LNCAP (cell line): ENCODE measurements at regions not wholly inside any gene's neighbourhood (a gene's known extent, or its start where the extent isn't known, plus 50 kb on each side); places are given as distances from the start of the nearest gene placed in this dataset.

Experiments
- TF ChIP-seq, protein P1 (sequence below): fragments of 450-650 bp; IDR thresholded peaks from 2 replicates; pipeline ENCODE4 v1.5.1; 2017; ENCODE audit warnings: mild to moderate bottlenecking

DNA sequence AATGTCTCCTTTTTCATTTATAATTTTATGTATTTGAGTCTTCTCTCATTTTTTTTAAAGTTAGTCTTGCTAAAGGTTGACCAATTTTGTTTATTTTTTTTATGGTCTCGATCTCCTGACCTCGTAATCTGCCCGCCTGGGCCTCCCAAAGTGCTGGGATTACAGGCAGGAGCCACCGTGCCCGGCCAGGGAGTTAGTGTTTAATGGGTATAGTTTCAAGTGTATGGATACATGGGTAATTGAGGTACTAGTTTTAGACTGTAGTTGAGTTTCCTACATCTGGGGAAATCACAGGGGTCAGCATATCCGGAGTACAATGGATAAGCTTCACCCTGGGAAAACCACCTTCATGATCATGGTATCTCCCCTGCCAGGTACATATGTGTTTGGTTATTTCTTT is 267.3 kb upstream of the KCND2 start:
- TF ChIP-seq, protein P1, sequence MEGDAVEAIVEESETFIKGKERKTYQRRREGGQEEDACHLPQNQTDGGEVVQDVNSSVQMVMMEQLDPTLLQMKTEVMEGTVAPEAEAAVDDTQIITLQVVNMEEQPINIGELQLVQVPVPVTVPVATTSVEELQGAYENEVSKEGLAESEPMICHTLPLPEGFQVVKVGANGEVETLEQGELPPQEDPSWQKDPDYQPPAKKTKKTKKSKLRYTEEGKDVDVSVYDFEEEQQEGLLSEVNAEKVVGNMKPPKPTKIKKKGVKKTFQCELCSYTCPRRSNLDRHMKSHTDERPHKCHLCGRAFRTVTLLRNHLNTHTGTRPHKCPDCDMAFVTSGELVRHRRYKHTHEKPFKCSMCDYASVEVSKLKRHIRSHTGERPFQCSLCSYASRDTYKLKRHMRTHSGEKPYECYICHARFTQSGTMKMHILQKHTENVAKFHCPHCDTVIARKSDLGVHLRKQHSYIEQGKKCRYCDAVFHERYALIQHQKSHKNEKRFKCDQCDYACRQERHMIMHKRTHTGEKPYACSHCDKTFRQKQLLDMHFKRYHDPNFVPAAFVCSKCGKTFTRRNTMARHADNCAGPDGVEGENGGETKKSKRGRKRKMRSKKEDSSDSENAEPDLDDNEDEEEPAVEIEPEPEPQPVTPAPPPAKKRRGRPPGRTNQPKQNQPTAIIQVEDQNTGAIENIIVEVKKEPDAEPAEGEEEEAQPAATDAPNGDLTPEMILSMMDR, result no peak

DNA sequence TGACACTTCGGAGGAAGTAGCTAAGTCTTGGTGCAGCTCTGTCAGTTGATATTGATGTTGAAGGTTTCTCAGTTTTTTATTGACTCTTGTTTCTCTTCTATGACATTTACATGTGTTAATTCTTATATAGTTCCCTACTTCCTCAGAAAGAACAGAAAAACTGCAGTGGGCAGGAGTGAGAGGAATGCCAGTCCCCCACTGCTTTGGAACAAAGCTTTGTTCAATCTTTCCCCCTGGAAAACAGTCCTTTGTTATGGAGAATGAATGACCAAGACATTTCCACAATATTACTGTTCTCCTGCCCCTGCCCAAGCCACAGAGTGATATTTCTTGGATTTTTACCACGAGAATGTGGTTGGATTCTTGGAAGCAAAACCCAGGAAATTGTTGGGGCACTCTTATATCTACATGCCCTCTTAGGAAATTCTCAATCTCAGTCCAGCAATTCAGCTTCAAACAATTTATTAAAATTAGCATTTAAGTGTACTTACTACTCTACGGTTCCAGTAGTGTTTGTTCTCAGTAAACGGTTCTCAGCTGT is 258.0 kb upstream of the KCND2 start:
- TF ChIP-seq, protein P1, result no peak

DNA sequence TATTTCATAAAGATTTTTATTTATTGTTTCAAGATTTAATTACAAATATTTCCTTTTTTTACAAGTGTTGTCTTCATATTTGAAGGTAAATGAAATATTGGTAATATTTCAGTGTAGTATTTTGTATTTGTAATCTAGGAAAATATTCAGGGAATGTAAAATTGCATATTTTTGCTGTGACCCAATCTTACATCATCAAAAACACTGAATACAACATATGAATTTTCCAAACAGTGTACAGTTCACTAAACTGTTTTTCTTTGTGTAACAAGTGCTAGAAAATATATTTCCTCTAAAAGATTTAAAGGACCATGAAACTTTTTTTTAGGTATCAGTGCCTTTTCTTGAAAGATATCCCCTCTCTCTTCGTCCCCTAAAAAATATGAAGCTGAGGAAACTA is 251.9 kb upstream of the KCND2 start:
- TF ChIP-seq, protein P1, result no peak

DNA sequence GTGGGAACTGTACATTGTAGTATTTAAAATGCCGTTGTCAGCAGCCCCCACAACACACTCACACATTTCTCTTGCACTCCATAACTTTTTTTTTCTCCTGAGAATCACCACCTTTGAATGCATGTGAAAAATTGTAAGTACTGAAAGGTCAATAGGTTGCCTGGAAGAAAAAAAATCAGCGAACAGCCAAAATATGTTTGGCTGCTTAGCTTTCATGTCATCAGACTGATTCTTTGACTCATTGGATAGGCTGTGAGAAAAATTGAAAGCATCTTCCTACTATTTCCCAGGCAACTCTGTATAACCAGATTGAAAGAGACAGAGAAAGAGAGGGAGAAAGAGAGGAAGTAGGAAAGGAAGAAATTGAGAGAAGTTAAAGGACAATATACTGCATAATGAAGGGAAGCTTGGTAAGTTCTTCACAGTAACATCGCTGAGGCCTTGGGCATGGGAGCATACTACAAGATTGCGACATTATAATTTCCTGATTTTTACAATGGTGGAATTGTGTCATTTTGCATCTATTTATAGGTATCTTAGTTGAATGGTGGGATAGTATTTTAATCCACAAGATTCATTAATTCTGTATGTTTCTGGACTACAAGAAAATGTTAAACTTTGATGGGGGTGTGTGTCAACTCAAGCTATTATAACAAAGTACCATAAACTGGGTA is 249.3 kb upstream of the KCND2 start:
- TF ChIP-seq, protein P1, result no peak

DNA sequence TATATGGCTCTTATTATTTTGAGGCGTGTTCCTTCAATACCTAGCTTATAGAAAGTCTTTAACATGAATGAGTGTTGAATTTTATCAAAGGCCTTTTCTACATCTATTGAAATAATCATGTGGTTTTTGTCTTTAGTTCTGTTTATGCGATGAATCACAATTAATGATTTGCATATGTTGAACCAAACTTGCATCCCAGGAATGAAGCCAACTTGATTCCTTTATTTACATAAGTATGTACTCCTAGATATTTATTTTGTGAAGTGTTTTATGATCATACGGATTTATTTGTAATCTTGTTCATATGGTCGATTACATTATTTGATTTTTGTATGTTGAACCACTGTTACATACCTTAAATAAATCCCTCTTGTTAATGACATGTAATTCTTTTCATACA is 244.3 kb upstream of the KCND2 start:
- TF ChIP-seq, protein P1, result no peak

DNA sequence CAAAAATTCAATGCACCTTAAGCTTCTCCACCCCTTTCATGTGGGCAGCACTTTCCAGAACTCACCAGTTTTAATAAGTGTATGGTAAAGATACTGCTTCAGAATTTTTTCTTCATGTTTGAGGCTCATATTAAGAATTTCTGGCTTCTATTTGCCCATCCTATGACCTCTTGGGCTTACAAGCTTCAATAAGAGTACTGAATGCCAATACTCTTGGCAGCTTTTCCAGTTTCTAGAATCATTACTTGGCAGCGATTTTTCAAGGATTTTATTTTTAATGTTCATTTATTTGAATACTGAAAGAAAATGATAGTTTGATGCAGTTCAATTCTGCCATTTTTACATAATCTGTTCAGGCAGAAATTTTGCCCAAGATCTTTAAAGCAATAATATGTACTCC is 242.1 kb upstream of the KCND2 start:
- TF ChIP-seq, protein P1, result no peak

DNA sequence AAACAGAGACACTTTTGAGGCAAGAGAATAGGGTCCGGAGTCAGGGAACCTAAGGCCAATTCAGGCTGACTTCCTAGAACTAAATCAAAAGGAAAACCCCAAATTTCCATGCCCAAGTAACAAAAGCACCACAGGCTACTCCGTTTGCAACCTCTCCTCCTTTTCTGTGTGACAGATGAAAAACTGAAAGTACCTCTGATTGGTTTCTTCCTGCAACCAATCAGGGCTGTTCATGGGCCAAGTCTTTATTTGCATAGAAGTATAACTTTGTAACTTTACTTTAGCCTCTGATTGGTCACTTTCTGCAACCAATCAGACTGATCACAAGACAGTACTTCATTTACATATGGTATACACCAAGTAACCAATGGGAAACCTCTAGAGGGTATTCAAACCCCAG is 239.9 kb upstream of the KCND2 start:
- TF ChIP-seq, protein P1, result no peak

DNA sequence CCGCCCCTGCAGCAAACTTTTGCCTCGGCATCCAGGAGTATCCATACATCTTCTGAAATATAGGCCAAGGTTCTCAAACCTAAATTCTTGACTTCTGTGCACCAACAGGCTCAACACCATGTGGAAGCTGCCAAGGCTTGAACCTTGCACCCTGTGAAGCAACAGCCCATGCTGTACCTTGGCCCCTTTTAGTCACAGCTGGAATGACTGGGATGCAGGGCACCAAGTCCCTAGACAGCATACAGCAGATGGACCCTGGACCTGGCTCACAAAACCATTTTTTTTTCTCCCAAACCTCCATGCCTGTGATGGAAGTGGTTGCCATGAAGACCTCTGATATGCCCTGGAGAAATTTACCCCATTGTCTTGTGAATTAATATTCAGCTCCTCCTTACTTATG is 233.8 kb upstream of the KCND2 start:
- TF ChIP-seq, protein P1, result no peak
